ENCODE measurements at regions not wholly inside any gene's neighbourhood (a gene's known extent, or its start where the extent isn't known, plus 50 kb on each side); places are given as distances from the start of the nearest gene placed in this dataset.

GRCh38 chr1:219798283-219799030 lies 129.9 kb downstream of the SLC30A10 start:
- DNase-seq = no peak

- no peak for DNase-seq
These were observed 130.7 kb downstream of the SLC30A10 start for GRCh38 chr1:219797683-219798082.

- no peak for DNase-seq
These were observed 131.3 kb downstream of the SLC30A10 start for GRCh38 chr1:219797009-219797408.

GRCh38 chr1:219795363-219795917 lies 132.9 kb downstream of the SLC30A10 start:
- no peak for DNase-seq

- no peak for DNase-seq
These were observed 134.1 kb downstream of the SLC30A10 start for GRCh38 chr1:219794085-219794743.

- no peak for DNase-seq
These were observed 135.9 kb downstream of the SLC30A10 start for GRCh38 chr1:219792337-219793021.

- no peak for DNase-seq
These were observed 136.6 kb downstream of the SLC30A10 start for GRCh38 chr1:219791766-219792165.

GRCh38 chr1:219790834-219791615 lies 137.3 kb downstream of the SLC30A10 start:
- no peak for DNase-seq

GRCh38 chr1:219788700-219789099 lies 139.7 kb downstream of the SLC30A10 start:
- DNase-seq = no peak

GRCh38 chr1:219788091-219788490 lies 140.3 kb downstream of the SLC30A10 start:
- no peak for DNase-seq

GRCh38 chr1:219784660-219785381 lies 143.5 kb downstream of the SLC30A10 start:
- DNase-seq = no peak

- DNase-seq = no peak
These were observed 144.6 kb downstream of the SLC30A10 start for GRCh38 chr1:219783605-219784235.

- DNase-seq = no peak
These were observed 145.4 kb downstream of the SLC30A10 start for GRCh38 chr1:219782929-219783328.

GRCh38 chr1:219782311-219782710 lies 146.0 kb downstream of the SLC30A10 start:
- DNase-seq = no peak

GRCh38 chr1:219781491-219781890 lies 146.9 kb downstream of the SLC30A10 start:
- no peak for DNase-seq

- DNase-seq = no peak
These were observed 149.5 kb downstream of the SLC30A10 start for GRCh38 chr1:219778793-219779369.

GRCh38 chr1:219778110-219778509 lies 150.2 kb downstream of the SLC30A10 start:
- DNase-seq = no peak

GRCh38 chr1:219774386-219774785 lies 154.0 kb downstream of the SLC30A10 start:
- no peak for DNase-seq

- DNase-seq = no peak
These were observed 154.6 kb downstream of the SLC30A10 start for GRCh38 chr1:219773775-219774174.

GRCh38 chr1:219773110-219773509 lies 155.2 kb downstream of the SLC30A10 start:
- DNase-seq = no peak

Data from stimulated activated CD4-positive, alpha-beta T cell treated with anti-CD3 and anti-CD28 coated beads, Interleukin-15, amount 100 ng/mL, for 24 hours (primary cell).